ENCODE measurements at regions not wholly inside any gene's neighbourhood (a gene's known extent, or its start where the extent isn't known, plus 50 kb on each side); places are given as distances from the start of the nearest gene placed in this dataset.

GRCh38 chr4:117786566-117786965 lies 247.7 kb upstream of the NDST3 start:
- FAIRE-seq (no peak), DNase-seq (ENCODE audit: insufficient read length) (no peak)
- TF ChIP-seq TAF1 (IDR thresholded peaks at IDR 0.05; ENCODE audit: borderline replicate concordance, low read depth, low read length): no peak
- no peak for TF ChIP-seq POLR2AphosphoS5 (IDR thresholded peaks at IDR 0.05; ENCODE audit: low read depth, low read length)
- no peak for TF ChIP-seq POLR2A (IDR thresholded peaks at IDR 0.05; ENCODE audit: low read depth, low read length)

GRCh38 chr4:117793845-117794480 lies 240.3 kb upstream of the NDST3 start:
- DNase-seq (ENCODE audit: insufficient read length): no peak
- TF ChIP-seq TAF1 (IDR thresholded peaks at IDR 0.05; ENCODE audit: borderline replicate concordance, low read depth, low read length) (no peak), POLR2AphosphoS5 (IDR thresholded peaks at IDR 0.05; ENCODE audit: low read depth, low read length) (no peak), POLR2A (IDR thresholded peaks at IDR 0.05; ENCODE audit: low read depth, low read length) (no peak)
- FAIRE-seq: no peak

- DNase-seq (ENCODE audit: insufficient read length) (no peak), FAIRE-seq (no peak)
- TF ChIP-seq TAF1 (IDR thresholded peaks at IDR 0.05; ENCODE audit: borderline replicate concordance, low read depth, low read length): no peak
- no peak for TF ChIP-seq POLR2A (IDR thresholded peaks at IDR 0.05; ENCODE audit: low read depth, low read length)
- TF ChIP-seq POLR2AphosphoS5 (IDR thresholded peaks at IDR 0.05; ENCODE audit: low read depth, low read length): no peak
Measured at GRCh38 chr4:117796677-117797076, 237.6 kb upstream of the NDST3 start.

GRCh38 chr4:117800636-117801035 lies 233.7 kb upstream of the NDST3 start:
- FAIRE-seq (no peak), DNase-seq (ENCODE audit: insufficient read length) (no peak)
- TF ChIP-seq TAF1 (IDR thresholded peaks at IDR 0.05; ENCODE audit: borderline replicate concordance, low read depth, low read length) (no peak), POLR2AphosphoS5 (IDR thresholded peaks at IDR 0.05; ENCODE audit: low read depth, low read length) (no peak), POLR2A (IDR thresholded peaks at IDR 0.05; ENCODE audit: low read depth, low read length) (no peak)

- no peak for DNase-seq (ENCODE audit: insufficient read length)
- TF ChIP-seq POLR2A (IDR thresholded peaks at IDR 0.05; ENCODE audit: low read depth, low read length): no peak
- no peak for TF ChIP-seq TAF1 (IDR thresholded peaks at IDR 0.05; ENCODE audit: borderline replicate concordance, low read depth, low read length)
- TF ChIP-seq POLR2AphosphoS5 (IDR thresholded peaks at IDR 0.05; ENCODE audit: low read depth, low read length): no peak
Measured at GRCh38 chr4:117801756-117802155, 232.5 kb upstream of the NDST3 start.

GRCh38 chr4:117811731-117812130 lies 222.6 kb upstream of the NDST3 start:
- TF ChIP-seq POLR2A (IDR thresholded peaks at IDR 0.05; ENCODE audit: low read depth, low read length) (no peak), TAF1 (IDR thresholded peaks at IDR 0.05; ENCODE audit: borderline replicate concordance, low read depth, low read length) (no peak), POLR2AphosphoS5 (IDR thresholded peaks at IDR 0.05; ENCODE audit: low read depth, low read length) (no peak)
- DNase-seq (ENCODE audit: insufficient read length) (no peak), FAIRE-seq (no peak)

More at GRCh38 chr4:117801756-117802155, 232.5 kb upstream of the NDST3 start:
- FAIRE-seq: no peak

GRCh38 chr4:117814277-117815246 lies 219.7 kb upstream of the NDST3 start:
- no peak for TF ChIP-seq POLR2AphosphoS5 (IDR thresholded peaks at IDR 0.05; ENCODE audit: low read depth, low read length)
- no peak for TF ChIP-seq TAF1 (IDR thresholded peaks at IDR 0.05; ENCODE audit: borderline replicate concordance, low read depth, low read length)
- TF ChIP-seq POLR2A (IDR thresholded peaks at IDR 0.05; ENCODE audit: low read depth, low read length): no peak
- FAIRE-seq (no peak), DNase-seq (ENCODE audit: insufficient read length) (no peak)

- TF ChIP-seq POLR2AphosphoS5 (IDR thresholded peaks at IDR 0.05; ENCODE audit: low read depth, low read length): no peak
- no peak for TF ChIP-seq TAF1 (IDR thresholded peaks at IDR 0.05; ENCODE audit: borderline replicate concordance, low read depth, low read length)
- no peak for TF ChIP-seq POLR2A (IDR thresholded peaks at IDR 0.05; ENCODE audit: low read depth, low read length)
- no peak for FAIRE-seq
- no peak for DNase-seq (ENCODE audit: insufficient read length)
Measured at GRCh38 chr4:117817301-117817700, 217.0 kb upstream of the NDST3 start.

- TF ChIP-seq POLR2A (IDR thresholded peaks at IDR 0.05; ENCODE audit: low read depth, low read length) (no peak), POLR2AphosphoS5 (IDR thresholded peaks at IDR 0.05; ENCODE audit: low read depth, low read length) (no peak), TAF1 (IDR thresholded peaks at IDR 0.05; ENCODE audit: borderline replicate concordance, low read depth, low read length) (no peak)
- no peak for DNase-seq (ENCODE audit: insufficient read length)
- no peak for FAIRE-seq
Measured at GRCh38 chr4:117821834-117822233, 212.5 kb upstream of the NDST3 start.

- DNase-seq (ENCODE audit: insufficient read length) (no peak), FAIRE-seq (no peak)
- TF ChIP-seq POLR2AphosphoS5 (IDR thresholded peaks at IDR 0.05; ENCODE audit: low read depth, low read length) (no peak), POLR2A (IDR thresholded peaks at IDR 0.05; ENCODE audit: low read depth, low read length) (no peak), TAF1 (IDR thresholded peaks at IDR 0.05; ENCODE audit: borderline replicate concordance, low read depth, low read length) (no peak)
Measured at GRCh38 chr4:117823388-117823787, 210.9 kb upstream of the NDST3 start.

GRCh38 chr4:117825600-117825999 lies 208.7 kb upstream of the NDST3 start:
- DNase-seq (ENCODE audit: insufficient read length) (no peak), FAIRE-seq (no peak)
- TF ChIP-seq POLR2AphosphoS5 (IDR thresholded peaks at IDR 0.05; ENCODE audit: low read depth, low read length) (no peak), POLR2A (IDR thresholded peaks at IDR 0.05; ENCODE audit: low read depth, low read length) (no peak), TAF1 (IDR thresholded peaks at IDR 0.05; ENCODE audit: borderline replicate concordance, low read depth, low read length) (no peak)
